ENCODE measurements at regions not wholly inside any gene's neighbourhood (a gene's known extent, or its start where the extent isn't known, plus 50 kb on each side); places are given as distances from the start of the nearest gene placed in this dataset.
"Not testable (repeated sequence)": the region's sequence is repeated elsewhere in the genome, so short reads cannot be mapped to it uniquely, and the experiment has no call there.

GRCh38 chr3:80978216-80978969 lies 783.1 kb downstream of the GBE1 start:
- DNase-seq (ENCODE audit: low read depth): no peak

GRCh38 chr3:80970292-80970691 lies 791.2 kb downstream of the GBE1 start:
- DNase-seq (ENCODE audit: low read depth): no peak

- DNase-seq (ENCODE audit: low read depth): no peak
Observed at GRCh38 chr3:80929576-80929975, 831.9 kb downstream of the GBE1 start.

- DNase-seq (ENCODE audit: low read depth): no peak
Observed at GRCh38 chr3:80914854-80915253, 846.6 kb downstream of the GBE1 start.

- DNase-seq (ENCODE audit: low read depth): no peak
Observed at GRCh38 chr3:80898211-80898610, 863.2 kb downstream of the GBE1 start.

- DNase-seq (ENCODE audit: low read depth): not testable (repeated sequence)
Observed at GRCh38 chr3:80897005-80897404, 864.4 kb downstream of the GBE1 start.

- DNase-seq (ENCODE audit: low read depth): no peak
Observed at GRCh38 chr3:80890571-80890970, 870.9 kb downstream of the GBE1 start.

GRCh38 chr3:80889535-80889934 lies 871.9 kb downstream of the GBE1 start:
- no peak for DNase-seq (ENCODE audit: low read depth)

- no peak for DNase-seq (ENCODE audit: low read depth)
Observed at GRCh38 chr3:80870476-80871041, 890.9 kb downstream of the GBE1 start.

GRCh38 chr3:80855482-80855881 lies 906.0 kb downstream of the GBE1 start:
- DNase-seq (ENCODE audit: low read depth): no peak

- DNase-seq (ENCODE audit: low read depth): no peak
Observed at GRCh38 chr3:80836395-80836794, 925.0 kb downstream of the GBE1 start.

GRCh38 chr3:80807577-80807976 lies 953.9 kb downstream of the GBE1 start:
- no peak for DNase-seq (ENCODE audit: low read depth)

- no peak for DNase-seq (ENCODE audit: low read depth)
Observed at GRCh38 chr3:80806673-80807072, 954.8 kb downstream of the GBE1 start.

- DNase-seq (ENCODE audit: low read depth): no peak
Observed at GRCh38 chr3:80788914-80789313, 972.5 kb downstream of the GBE1 start.

GRCh38 chr3:80785875-80786274 lies 975.6 kb downstream of the GBE1 start:
- DNase-seq (ENCODE audit: low read depth): no peak

GRCh38 chr3:80785475-80785874 lies 976.0 kb downstream of the GBE1 start:
- no peak for DNase-seq (ENCODE audit: low read depth)

- DNase-seq (ENCODE audit: low read depth): peak; percentile 26
Observed at GRCh38 chr3:80771085-80771484, 990.4 kb downstream of the GBE1 start.

- no peak for DNase-seq (ENCODE audit: low read depth)
Observed at GRCh38 chr3:80770106-80771074, 991.1 kb downstream of the GBE1 start.

GRCh38 chr3:80769683-80770082 lies 991.8 kb downstream of the GBE1 start:
- DNase-seq (ENCODE audit: low read depth): no peak

GRCh38 chr3:80767604-80768003 lies 993.8 kb downstream of the GBE1 start:
- DNase-seq (ENCODE audit: low read depth): no peak

GRCh38 chr3:80754969-80755368 lies 987.2 kb upstream of the ROBO1 start:
- DNase-seq (ENCODE audit: low read depth): no peak

GRCh38 chr3:80753021-80753420 lies 985.2 kb upstream of the ROBO1 start:
- no peak for DNase-seq (ENCODE audit: low read depth)

- DNase-seq (ENCODE audit: low read depth): no peak
Observed at GRCh38 chr3:80750637-80751036, 982.8 kb upstream of the ROBO1 start.
